Prostate gland (tissue), 2 donors: ENCODE measurements at regions not wholly inside any gene's neighbourhood (a gene's known extent, or its start where the extent isn't known, plus 50 kb on each side); places are given as distances from the start of the nearest gene placed in this dataset.

Experiments
- CTCF ChIP-seq, 4 experiments: fragments of 200-600 bp in 2 of 4; fragments of 450-650 bp in 2 of 4; sonication (generic) in 2 of 4; IDR thresholded peaks; 1 replicate in 3 of 4; 2 replicates in 1 of 4; pipeline ENCODE4 v1.5.1; 2016 to 2019; ENCODE audit warnings: antibody characterized with exemption in 4 of 4, mild to moderate bottlenecking in 2 of 4, moderate library complexity in 2 of 4
- POLR2A ChIP-seq: fragments of 450-650 bp; IDR thresholded peaks from one replicate; pipeline ENCODE4 v1.6.1; 2016; ENCODE audit warnings: antibody characterized with exemption, mild to moderate bottlenecking
- POLR2AphosphoS5 ChIP-seq: sonication (generic); formaldehyde crosslinking; IDR thresholded peaks from one replicate; pipeline ENCODE4 v1.6.1; 2017; ENCODE audit warnings: antibody characterized with exemption

GRCh38 chr5:166377756-166378155, 1913.7 kb upstream of the WWC1 start:
- TF ChIP-seq CTCF (IDR thresholded peaks at IDR 0.05) (no peak), POLR2A (no peak), POLR2AphosphoS5 (no peak)
